PC-9 (cell line): ENCODE measurements at regions not wholly inside any gene's neighbourhood (a gene's known extent, or its start where the extent isn't known, plus 50 kb on each side); places are given as distances from the start of the nearest gene placed in this dataset.

ENCODE experiments used
- EZH2 ChIP-seq: fragments of 200-600 bp; sonication (generic); IDR thresholded peaks from 2 replicates; pipeline ENCODE4 v1.8.0; 2017; ENCODE audit warnings: antibody characterized with exemption, low read depth
- TF ChIP-seq, protein P1 (sequence below): fragments of 200-600 bp; sonication (generic); conservative IDR thresholded peaks from 2 replicates; pipeline ENCODE4 v1.6.1; 2017; ENCODE audit warnings: mixed run types, antibody characterized with exemption, mild to moderate bottlenecking, moderate library complexity

DNA sequence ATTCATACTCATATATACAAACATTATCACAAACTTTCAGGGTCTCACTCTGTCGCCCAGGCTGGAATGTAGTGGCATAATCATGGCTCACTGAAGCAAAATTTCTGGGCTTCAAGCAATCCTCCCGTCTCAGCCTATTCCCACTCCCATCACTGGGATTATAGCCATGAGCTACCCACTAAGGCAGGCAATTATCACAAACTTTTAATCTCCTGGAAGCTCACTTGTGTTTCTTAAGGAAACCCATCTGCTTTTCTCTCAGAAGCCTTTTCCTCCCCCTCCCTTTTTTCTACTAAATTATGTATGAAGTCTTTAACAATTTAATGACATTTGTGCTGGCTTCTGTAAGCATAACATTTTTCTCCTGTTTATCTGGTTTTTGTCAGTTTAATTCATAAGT, 170.5 kb downstream of the AREG start:
- TF ChIP-seq, protein P1, sequence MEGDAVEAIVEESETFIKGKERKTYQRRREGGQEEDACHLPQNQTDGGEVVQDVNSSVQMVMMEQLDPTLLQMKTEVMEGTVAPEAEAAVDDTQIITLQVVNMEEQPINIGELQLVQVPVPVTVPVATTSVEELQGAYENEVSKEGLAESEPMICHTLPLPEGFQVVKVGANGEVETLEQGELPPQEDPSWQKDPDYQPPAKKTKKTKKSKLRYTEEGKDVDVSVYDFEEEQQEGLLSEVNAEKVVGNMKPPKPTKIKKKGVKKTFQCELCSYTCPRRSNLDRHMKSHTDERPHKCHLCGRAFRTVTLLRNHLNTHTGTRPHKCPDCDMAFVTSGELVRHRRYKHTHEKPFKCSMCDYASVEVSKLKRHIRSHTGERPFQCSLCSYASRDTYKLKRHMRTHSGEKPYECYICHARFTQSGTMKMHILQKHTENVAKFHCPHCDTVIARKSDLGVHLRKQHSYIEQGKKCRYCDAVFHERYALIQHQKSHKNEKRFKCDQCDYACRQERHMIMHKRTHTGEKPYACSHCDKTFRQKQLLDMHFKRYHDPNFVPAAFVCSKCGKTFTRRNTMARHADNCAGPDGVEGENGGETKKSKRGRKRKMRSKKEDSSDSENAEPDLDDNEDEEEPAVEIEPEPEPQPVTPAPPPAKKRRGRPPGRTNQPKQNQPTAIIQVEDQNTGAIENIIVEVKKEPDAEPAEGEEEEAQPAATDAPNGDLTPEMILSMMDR, result no peak
- no peak for TF ChIP-seq EZH2
